ENCODE measurements at regions not wholly inside any gene's neighbourhood (a gene's known extent, or its start where the extent isn't known, plus 50 kb on each side); places are given as distances from the start of the nearest gene placed in this dataset.

GRCh38 chr13:60328073-60328472 is 68.9 kb upstream of the TDRD3 start:
- no peak overlapping the region for H3K27ac ChIP-seq
- TF ChIP-seq CTCF (conservative IDR thresholded peaks at IDR 0.05) (no peak), ZFX (IDR thresholded peaks at IDR 0.05) (no peak)

GRCh38 chr13:60329221-60329923 is 67.6 kb upstream of the TDRD3 start:
- TF ChIP-seq ZFX (IDR thresholded peaks at IDR 0.05) (no peak), CTCF (conservative IDR thresholded peaks at IDR 0.05) (peak; percentile 72)
- H3K27ac ChIP-seq, result no peak overlapping the region

DNA sequence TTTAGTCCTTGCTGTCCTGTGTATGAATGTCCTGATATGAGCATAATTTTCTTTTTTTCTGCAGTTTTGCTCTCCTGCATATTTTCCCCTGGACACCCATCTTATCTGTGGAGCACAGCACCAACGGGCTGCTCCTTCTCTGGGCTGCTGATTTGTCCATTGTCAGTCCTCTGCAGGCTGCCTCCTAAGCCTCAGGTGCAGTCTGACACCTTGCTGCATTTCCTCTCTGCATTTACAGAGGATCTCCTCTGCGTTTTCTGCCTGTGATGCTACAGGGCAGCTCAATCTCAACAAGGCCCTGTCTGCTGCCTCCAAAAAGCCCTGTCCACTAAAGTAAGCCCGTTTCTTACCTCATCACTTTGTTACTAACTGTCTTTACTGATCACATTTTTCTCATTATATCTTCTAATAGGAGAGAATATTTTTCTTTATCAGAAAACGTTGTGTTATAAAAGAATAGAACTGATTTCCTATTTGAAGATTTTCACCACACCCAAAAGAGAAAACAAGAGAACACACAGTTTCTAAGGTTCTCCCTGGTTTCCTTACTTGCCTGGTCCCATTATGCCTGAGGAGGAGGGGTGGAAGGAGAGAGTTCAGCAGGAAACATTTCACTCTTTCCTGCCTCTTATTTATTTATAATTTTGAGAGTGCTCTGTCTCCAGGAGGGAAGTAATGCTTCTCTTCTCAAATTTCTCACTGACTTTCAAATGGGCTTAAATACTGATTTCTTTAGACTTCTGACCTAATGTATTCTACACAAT is 65.6 kb upstream of the TDRD3 start:
- no peak overlapping the region for H3K27ac ChIP-seq
- TF ChIP-seq CTCF (conservative IDR thresholded peaks at IDR 0.05) (no peak), ZFX (IDR thresholded peaks at IDR 0.05) (no peak)

DNA sequence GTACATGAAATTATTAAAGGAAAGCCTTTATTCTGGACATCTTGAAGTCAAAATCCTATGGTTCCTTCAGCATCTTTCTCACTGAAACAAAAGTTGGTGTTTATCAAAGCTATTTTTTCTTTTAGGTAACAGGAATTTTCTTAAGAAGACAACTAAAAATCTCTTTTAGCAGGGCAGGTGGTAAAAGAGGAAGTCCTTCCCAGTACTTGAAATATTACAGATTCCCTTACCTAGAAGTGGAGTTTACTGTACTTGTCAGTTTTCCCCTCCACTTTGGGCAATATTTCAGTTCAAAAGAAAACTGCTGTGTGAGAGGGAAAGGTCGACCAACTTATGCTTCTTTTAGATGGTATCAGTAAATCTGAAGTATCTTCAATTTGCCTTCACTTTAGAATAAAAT is 64.3 kb upstream of the TDRD3 start:
- no peak for TF ChIP-seq CTCF (conservative IDR thresholded peaks at IDR 0.05)
- no peak for TF ChIP-seq ZFX (IDR thresholded peaks at IDR 0.05)
- H3K27ac ChIP-seq, result no peak overlapping the region

DNA sequence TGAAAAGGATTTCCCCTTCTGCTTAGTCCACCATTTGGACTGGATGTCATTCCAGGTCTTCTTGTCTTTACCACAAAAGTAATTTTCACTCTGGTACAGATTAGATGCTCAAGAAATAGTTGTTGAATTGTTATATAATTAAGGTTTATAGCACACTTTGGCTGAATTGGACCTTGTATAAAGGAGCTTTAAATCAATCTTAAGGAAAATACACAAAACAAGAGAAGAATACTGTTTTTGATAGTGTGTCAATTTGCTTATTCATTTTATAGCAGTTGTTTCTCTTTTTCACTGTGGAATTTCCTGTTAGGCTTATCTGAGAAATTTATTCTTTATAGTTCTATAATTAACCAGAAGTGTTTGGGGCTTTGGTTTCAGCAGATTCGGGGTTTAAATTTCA is 62.7 kb upstream of the TDRD3 start:
- H3K27ac ChIP-seq, result no peak overlapping the region
- TF ChIP-seq ZFX (IDR thresholded peaks at IDR 0.05) (no peak), CTCF (conservative IDR thresholded peaks at IDR 0.05) (no peak)

- H3K27ac ChIP-seq, result no peak overlapping the region
- peak; percentile 76 for TF ChIP-seq CTCF (conservative IDR thresholded peaks at IDR 0.05)
- no peak for TF ChIP-seq ZFX (IDR thresholded peaks at IDR 0.05)
These were observed 61.5 kb upstream of the TDRD3 start for GRCh38 chr13:60335531-60335930.

DNA sequence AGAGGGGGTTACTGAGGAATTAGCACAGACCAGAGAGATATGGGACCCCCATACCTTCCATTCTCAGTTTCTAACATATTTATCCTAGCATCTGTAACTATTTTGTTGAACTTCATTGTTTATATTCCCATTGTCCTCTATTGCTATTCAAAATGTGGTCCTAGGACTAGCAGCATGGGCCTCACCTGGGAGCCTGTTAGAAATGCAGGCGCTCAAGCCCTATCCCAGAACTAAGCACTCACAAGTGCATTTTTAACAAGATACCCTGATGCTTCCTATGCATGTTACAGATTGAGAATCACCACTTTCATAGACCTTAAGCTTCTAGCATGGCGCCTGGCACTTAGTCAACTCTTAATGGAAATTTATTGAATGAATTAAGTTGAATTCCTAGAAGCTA is 58.3 kb upstream of the TDRD3 start:
- TF ChIP-seq CTCF (conservative IDR thresholded peaks at IDR 0.05), result no peak
- TF ChIP-seq ZFX (IDR thresholded peaks at IDR 0.05), result no peak
- H3K27ac ChIP-seq, result no peak overlapping the region
